WTC11 (cell line): ENCODE measurements at regions not wholly inside any gene's neighbourhood (a gene's known extent, or its start where the extent isn't known, plus 50 kb on each side); places are given as distances from the start of the nearest gene placed in this dataset.

Experiments
- ATAC-seq: fragments of 200-7000 bp; cut with Tn5 transposase; 2 replicates; pipeline ENCODE4 v1.10.0; 2021; ENCODE audit warnings: mild to moderate bottlenecking, moderate library complexity
- CTCF ChIA-PET: fragments of 300-600 bp; sonication (Branson Sonifier 250); formaldehyde crosslinking; loops from one replicate; lab custom pipeline; 2021; ENCODE audit warnings: antibody characterized with exemption; lab: Charles Lee
- POLR2A ChIA-PET: fragments of 350-600 bp; sonication (Branson Sonifier 250); formaldehyde crosslinking; loops from one replicate; lab custom pipeline; 2021; ENCODE audit warnings: antibody characterized with exemption; lab: Charles Lee
- DNase-seq: peaks from one replicate; pipeline ENCODE4 v3.0.0; 2021; ENCODE audit warnings: low spot score
- H3K27ac Mint-ChIP-seq: 2 replicates; pipeline ENCODE4 v1.8.0; 2021; ENCODE audit warnings: mixed read lengths
- H3K27me3 Mint-ChIP-seq: 2 replicates; pipeline ENCODE4 v1.8.0; 2021; ENCODE audit warnings: low read depth, mild to moderate bottlenecking, moderate library complexity, mixed read lengths
- H3K36me3 Mint-ChIP-seq: 2 replicates; pipeline ENCODE4 v1.8.0; 2021; ENCODE audit warnings: mixed read lengths
- H3K4me1 Mint-ChIP-seq: 2 replicates; pipeline ENCODE4 v1.8.0; 2022; ENCODE audit warnings: mixed read lengths
- H3K4me3 Mint-ChIP-seq: 2 replicates; pipeline ENCODE4 v1.8.0; 2021; ENCODE audit warnings: mild to moderate bottlenecking, moderate library complexity, mixed read lengths
- H3K9me3 Mint-ChIP-seq: 2 replicates; pipeline ENCODE4 v1.8.0; 2021; ENCODE audit warnings: mixed read lengths
- ATF2 ChIP-seq: sonication (generic); formaldehyde crosslinking; IDR thresholded peaks from 2 replicates; pipeline ENCODE4 v1.8.1; 2022; ENCODE audit warnings: low read depth, missing genetic modification reagents, borderline replicate concordance
- E2F5 ChIP-seq: sonication (generic); formaldehyde crosslinking; IDR thresholded peaks from 2 replicates; pipeline ENCODE4 v1.8.1; 2022; ENCODE audit warnings: mild to moderate bottlenecking, moderate library complexity, missing genetic modification reagents
- GTF2I ChIP-seq: fragments of 250-450 bp; sonication (Bioruptor Pico); conservative IDR thresholded peaks from 2 replicates; pipeline ENCODE4 v1.4.0; 2021; ENCODE audit warnings: mild to moderate bottlenecking
- HMGXB4 ChIP-seq: sonication (generic); formaldehyde crosslinking; IDR thresholded peaks from 2 replicates; pipeline ENCODE4 v1.8.1; 2023; ENCODE audit warnings: mild to moderate bottlenecking, moderate library complexity, missing genetic modification reagents
- JAZF1 ChIP-seq: fragments of 250-450 bp; sonication (Bioruptor Pico); IDR thresholded peaks from 2 replicates; pipeline ENCODE4 v1.9.0; 2021; ENCODE audit warnings: moderate library complexity, mild to moderate bottlenecking, inconsistent platforms
- NFYB ChIP-seq: sonication (generic); formaldehyde crosslinking; conservative IDR thresholded peaks from 2 replicates; pipeline ENCODE4 v1.8.0; 2022; ENCODE audit warnings: low read depth, missing genetic modification reagents
- NR3C1 ChIP-seq: sonication (generic); formaldehyde crosslinking; conservative IDR thresholded peaks from 2 replicates; pipeline ENCODE4 v1.8.1; 2023; ENCODE audit warnings: low read depth, mild to moderate bottlenecking, missing genetic modification reagents
- PRDM15 ChIP-seq: sonication (generic); formaldehyde crosslinking; IDR thresholded peaks from 2 replicates; pipeline ENCODE4 v1.8.0; 2022; ENCODE audit warnings: missing genetic modification reagents
- PREB ChIP-seq: sonication (generic); formaldehyde crosslinking; IDR thresholded peaks from 2 replicates; pipeline ENCODE4 v1.8.1; 2022; ENCODE audit warnings: mild to moderate bottlenecking, missing genetic modification reagents, moderate library complexity, borderline replicate concordance
- RELA ChIP-seq: sonication (generic); formaldehyde crosslinking; IDR thresholded peaks from 2 replicates; pipeline ENCODE4 v1.8.1; 2022; ENCODE audit warnings: missing genetic modification reagents, mild to moderate bottlenecking, borderline replicate concordance
- RORB ChIP-seq: fragments of 250-450 bp; sonication (Bioruptor Pico); IDR thresholded peaks from 2 replicates; pipeline ENCODE4 v1.9.0; 2021; ENCODE audit warnings: mild to moderate bottlenecking
- USF2 ChIP-seq: sonication (generic); formaldehyde crosslinking; IDR thresholded peaks from 2 replicates; pipeline ENCODE4 v1.8.1; 2023; ENCODE audit warnings: mild to moderate bottlenecking, missing genetic modification reagents, moderate library complexity
- ZNF281 ChIP-seq: sonication (generic); formaldehyde crosslinking; IDR thresholded peaks from 2 replicates; pipeline ENCODE4 v1.8.0; 2023; ENCODE audit warnings: mild to moderate bottlenecking, missing genetic modification reagents

- no peak for TF ChIP-seq RELA (CRISPR knock-in tag)
- TF ChIP-seq, all 79 proteins: peak for 0
Measured at GRCh38 chr3:6110451-6110850, 750.5 kb upstream of the GRM7 start (continued).

GRCh38 chr3:6112546-6112945, 748.4 kb upstream of the GRM7 start:
- CTCF ChIA-PET, result no interaction called here
- Mint-ChIP-seq H3K4me3 (no peak overlapping the region), H3K27ac (no peak overlapping the region), H3K9me3 (peaks cover 72% of the 10 kb centered on the region), H3K36me3 (peaks cover 16% of the 10 kb centered on the region), H3K27me3 (no peaks in the 10 kb centered on the region), H3K4me1 (no peaks in the 10 kb centered on the region)
- DNase-seq (no peak), ATAC-seq (no peak)
- POLR2A ChIA-PET, result no interaction called here
- no peak for TF ChIP-seq RORB

- POLR2A ChIA-PET, result no interaction called here
- H3K27me3 Mint-ChIP-seq, result no peaks in the 10 kb centered on the region
- H3K36me3 Mint-ChIP-seq, result peaks cover 13% of the 10 kb centered on the region
- H3K27ac Mint-ChIP-seq, result no peak overlapping the region
- peaks cover 69% of the 10 kb centered on the region for H3K9me3 Mint-ChIP-seq
- CTCF ChIA-PET, result no interaction called here
- ATAC-seq, result no peak
- no peak for TF ChIP-seq GTF2I (CRISPR knock-in tag)
- no peak for DNase-seq
- H3K4me1 Mint-ChIP-seq, result no peaks in the 10 kb centered on the region
- H3K4me3 Mint-ChIP-seq, result no peak overlapping the region
Measured at GRCh38 chr3:6113338-6113737, 747.6 kb upstream of the GRM7 start.

GRCh38 chr3:6119367-6119766, 741.5 kb upstream of the GRM7 start:
- ChIA-PET POLR2A (no interaction called here), CTCF (no interaction called here)
- ATAC-seq, result no peak
- DNase-seq, result no peak
- TF ChIP-seq NR3C1 (CRISPR knock-in tag) (no peak), ZNF281 (CRISPR knock-in tag) (no peak), NFYB (CRISPR knock-in tag) (no peak), PREB (CRISPR knock-in tag) (no peak), ATF2 (CRISPR knock-in tag) (no peak), JAZF1 (CRISPR knock-in tag) (no peak)
- Mint-ChIP-seq H3K4me1 (peaks cover 4% of the 10 kb centered on the region), H3K9me3 (peaks cover 42% of the 10 kb centered on the region), H3K27me3 (no peaks in the 10 kb centered on the region), H3K27ac (no peak overlapping the region), H3K4me3 (no peak overlapping the region), H3K36me3 (peaks cover 9% of the 10 kb centered on the region; the same call in 1 of the 2 replicates)

GRCh38 chr3:6120786-6121185, 740.1 kb upstream of the GRM7 start:
- ChIA-PET POLR2A (no interaction called here), CTCF (no interaction called here)
- no peak for DNase-seq
- Mint-ChIP-seq H3K4me3 (no peak overlapping the region), H3K4me1 (peaks cover 9% of the 10 kb centered on the region), H3K9me3 (peaks cover 44% of the 10 kb centered on the region), H3K36me3 (peaks cover 15% of the 10 kb centered on the region), H3K27me3 (no peaks in the 10 kb centered on the region), H3K27ac (no peak overlapping the region)
- no peak for ATAC-seq
- TF ChIP-seq USF2 (CRISPR knock-in tag) (no peak), E2F5 (CRISPR knock-in tag) (no peak), PRDM15 (CRISPR knock-in tag) (no peak), HMGXB4 (CRISPR knock-in tag) (no peak)
